Midbrain (tissue), 1 donor: ENCODE measurements at regions not wholly inside any gene's neighbourhood (a gene's known extent, or its start where the extent isn't known, plus 50 kb on each side); places are given as distances from the start of the nearest gene placed in this dataset.

Experiments
- DNase-seq: peaks from one replicate; lab custom pipeline; 2025; lab: John Stamatoyannopoulos, UW

DNA sequence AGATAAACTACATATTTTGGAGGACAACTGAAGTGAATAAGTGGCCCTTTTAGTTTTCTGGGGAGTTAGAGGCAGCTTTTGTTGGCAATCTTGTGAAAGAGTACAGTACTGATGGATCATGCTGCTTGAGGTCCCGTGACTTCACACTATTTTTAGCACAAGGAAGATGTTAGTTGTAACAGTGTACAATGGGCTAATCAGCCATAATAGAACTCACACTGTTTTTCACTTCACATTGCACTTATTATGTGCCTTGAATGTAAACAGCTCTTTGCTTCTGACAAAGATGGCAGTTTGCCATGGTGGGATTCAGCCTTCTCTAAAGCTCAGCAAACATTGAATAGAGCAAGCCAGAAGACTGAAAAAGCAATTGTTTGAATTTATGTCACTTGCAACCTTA, 176.7 kb upstream of the ZNF608 start:
- peak; percentile 87 for DNase-seq

DNA sequence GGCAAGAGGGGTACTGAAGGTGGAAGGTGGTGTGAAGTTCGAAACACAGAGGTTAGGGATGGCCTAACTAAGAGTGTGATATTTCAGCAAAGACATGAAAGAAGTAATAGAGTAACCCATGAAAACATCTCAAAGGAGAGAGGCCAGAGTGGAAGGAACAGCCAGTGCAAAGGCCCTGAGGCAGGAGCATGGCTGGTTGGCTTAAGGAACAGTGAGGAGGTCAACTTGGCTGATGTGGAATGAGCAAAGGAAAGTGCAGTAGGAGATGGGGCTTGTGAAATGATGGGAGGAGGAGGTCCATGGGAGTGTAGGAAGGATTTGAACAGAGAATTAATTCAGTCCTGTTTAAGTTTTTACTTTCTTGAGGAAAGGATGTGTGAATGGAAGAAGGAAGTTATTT, 178.3 kb upstream of the ZNF608 start:
- DNase-seq: no peak

DNA sequence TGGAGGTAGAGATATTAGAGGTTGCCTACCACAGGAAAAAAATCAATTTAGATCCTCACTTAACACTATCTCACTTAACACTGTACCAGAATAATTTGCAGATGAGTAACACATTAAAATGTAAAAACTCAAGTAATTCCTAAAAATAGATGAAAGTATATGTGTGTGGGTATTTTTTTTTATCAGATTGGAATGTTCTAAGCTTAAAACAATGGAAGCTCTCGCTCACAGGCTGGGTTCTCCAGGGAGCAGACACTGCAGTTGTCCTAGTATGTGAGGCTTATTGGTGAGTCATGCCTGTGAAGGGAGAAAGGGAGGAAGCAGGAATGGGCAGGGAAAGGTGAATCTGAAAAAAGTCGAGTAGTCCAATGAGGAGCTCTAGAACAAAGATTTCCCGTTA, 181.3 kb upstream of the ZNF608 start:
- DNase-seq: no peak

DNA sequence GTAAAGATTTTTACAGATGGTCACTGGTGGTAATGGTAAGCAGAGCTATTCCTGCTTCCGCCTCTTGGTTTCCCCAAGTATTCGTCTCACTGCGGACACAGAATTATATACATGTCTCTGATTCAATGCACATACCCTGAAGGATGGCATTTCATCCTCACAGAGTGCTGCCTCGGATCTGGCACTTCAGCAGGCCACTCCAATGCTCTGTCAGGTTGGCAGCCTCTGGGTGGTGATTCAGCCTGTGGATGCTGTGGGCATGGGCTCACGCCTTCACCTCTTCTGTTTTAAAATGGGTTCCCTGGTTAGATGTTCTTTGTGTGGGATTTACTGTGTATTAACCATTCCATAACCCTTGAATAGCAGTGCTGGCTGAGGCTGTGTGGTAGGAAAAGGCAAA, 182.6 kb upstream of the ZNF608 start:
- no peak for DNase-seq

DNA sequence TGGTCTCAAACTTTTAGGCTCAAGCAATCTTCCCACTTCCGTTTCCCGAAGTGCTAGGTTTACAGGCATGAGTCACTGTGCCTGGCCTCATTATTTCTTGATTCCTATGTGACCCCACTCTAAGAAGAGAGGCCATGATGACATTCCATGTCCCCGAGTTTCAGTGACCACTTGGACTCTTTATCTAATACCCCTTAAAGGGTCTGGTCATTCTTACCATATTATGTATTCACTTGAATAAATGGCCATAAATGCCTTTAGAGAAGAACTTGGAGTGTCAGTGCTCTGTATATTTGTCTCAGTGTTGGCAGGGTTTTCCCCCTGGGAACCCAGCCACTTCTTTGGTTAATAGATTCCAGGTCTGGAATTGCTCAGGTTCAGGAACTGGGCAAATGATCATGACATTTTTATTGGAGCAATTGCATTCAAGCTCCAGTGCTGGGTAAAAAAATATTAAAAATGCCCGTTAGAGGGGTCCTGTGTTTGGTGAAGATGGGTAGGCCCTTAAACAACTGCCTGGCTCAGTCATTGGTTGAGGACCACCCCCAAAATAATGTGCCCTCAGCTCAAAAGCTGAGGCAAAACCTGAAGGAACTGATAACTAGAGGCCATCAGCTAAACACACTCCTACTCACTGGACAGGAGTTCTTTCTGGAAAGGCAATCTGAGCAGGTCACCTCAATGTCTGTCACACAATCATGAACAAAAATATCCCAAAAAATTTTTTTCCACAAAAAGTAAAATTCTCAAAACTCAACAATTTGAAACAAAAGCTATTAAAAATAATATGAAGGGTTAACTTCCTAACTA, 186.6 kb upstream of the ZNF608 start:
- DNase-seq: no peak

DNA sequence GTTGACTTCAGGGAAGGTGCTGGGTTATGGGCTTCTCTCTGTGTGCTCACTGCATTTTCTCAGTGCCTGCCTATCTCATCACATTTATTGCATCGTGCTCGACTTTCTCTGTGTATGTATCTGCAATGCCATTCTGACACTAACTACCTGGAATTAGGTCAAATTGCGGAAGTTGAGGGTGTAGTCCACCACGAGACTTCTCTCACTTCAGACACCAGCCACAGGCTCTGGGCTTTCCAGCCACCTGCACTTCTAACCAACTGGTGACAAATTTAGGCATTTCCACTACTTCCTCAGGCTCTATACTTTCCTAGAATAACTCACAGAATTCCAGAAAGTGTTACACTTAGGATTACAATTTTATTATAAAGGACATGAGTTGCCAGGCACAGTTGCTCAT, 188.6 kb upstream of the ZNF608 start:
- DNase-seq: no peak

DNA sequence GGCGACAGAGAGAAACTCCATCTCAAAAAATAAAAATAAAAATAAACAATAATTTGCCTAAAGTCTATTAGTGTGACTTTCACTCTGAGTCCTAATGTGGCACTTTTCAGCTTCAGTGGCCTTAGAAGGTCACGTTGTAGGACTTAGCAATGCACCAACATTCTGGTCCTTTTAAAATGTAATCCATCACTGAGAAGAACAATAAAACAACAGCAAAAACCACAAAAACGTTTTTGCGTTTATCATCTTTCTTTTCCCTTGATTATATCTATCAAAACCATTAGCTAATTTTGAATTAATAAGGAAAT, 190.1 kb upstream of the ZNF608 start:
- DNase-seq: no peak

DNA sequence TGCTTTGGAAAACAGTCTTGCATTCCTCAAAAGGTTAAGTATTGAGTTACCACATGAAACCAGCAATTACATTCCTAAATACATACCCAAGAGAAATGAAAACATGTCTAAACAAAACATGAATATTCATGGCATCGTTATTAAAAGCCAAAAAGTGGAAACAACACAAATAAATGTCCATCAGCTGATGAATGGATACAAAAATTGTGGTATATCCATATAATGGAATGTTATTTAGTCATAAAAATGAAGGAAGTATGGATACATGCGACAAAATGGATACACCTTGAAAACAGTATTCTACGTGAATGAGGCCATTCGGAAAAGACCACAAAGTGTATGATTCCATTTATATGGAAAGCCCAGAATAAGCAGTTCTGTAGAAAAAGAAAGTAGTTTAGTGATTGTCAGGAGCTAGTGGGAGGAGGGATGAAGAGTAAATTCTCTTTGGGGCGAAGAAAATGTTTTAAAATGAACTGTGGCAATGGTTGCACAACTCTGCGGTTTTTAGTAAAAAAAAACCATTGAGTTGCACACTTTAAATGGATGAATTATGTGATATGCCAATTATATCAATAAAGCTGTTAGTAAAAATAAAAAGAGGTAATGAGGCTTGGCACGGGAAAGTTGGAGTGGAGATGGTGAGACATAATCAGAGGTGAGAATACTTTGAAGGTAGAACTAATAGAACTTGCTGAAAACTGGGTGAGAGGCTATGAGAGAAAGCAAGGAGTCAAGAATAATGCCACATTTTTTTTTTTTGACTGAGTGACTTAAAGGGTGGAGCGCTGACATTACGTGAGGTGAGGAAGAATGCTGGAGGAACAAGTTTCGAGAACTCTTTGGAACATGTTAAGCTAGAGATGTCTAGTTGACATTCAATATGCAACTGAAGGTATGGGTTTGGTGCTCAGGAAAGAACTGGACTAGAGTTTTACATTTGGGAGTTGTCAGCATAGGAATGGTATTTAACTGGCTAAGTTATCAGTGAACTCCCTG, 194.9 kb upstream of the ZNF608 start:
- DNase-seq: no peak

DNA sequence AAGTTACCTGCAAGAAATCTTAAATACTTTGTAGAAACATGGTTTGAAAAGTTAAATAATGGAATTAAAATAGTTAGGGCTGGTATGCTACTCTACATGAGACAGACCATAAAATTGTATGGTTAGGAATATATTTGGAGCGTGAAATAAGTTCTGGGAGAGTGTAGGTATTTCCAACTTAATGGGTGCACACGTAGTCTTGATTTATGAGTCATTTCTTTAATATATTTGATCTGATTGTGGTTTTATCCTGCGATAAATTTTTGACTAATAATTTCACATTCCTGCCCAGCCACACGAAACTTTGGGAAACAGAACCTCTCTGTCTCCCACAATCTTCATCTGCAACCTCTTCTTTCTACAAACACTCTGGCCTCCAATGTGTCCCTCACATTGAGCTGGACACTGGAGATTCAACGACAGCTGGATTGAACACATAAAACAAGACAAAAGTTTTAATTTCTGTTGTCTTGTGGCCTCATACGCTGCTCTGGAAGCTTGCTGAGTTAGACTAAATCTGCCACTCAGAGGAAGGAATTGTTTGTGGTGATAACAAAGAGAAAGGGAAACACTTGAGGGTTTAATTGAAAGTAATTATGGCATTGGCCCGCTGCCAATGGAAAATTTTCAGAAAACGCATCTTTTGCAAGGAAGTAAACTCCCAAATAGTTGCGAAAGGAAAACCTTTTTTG, 201.8 kb upstream of the ZNF608 start:
- no peak for DNase-seq

DNA sequence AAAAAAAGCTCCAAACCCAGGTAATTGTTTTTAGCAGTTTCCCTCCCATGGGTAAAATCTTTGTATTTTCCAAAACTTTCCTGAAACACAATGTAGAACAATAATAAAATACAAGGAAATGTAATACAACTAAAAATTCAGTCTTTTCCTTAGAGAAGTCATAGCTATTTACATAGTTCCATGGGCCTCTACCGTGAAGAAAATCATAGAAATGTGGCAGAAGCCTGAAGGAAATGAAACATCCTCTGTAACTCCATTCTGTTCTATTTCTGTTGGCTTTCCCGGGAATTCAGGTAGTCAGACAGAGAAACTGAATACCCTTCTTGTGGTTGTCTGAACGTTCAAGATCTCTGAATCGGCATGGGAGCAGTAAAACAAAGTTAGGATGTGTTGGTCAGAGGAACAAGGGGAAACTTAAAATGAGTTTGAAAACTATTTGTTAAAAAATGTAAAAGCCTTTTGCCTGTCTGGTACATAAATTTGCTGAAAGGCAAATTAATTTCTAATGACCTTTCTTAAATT, 202.4 kb upstream of the ZNF608 start:
- DNase-seq: no peak

DNA sequence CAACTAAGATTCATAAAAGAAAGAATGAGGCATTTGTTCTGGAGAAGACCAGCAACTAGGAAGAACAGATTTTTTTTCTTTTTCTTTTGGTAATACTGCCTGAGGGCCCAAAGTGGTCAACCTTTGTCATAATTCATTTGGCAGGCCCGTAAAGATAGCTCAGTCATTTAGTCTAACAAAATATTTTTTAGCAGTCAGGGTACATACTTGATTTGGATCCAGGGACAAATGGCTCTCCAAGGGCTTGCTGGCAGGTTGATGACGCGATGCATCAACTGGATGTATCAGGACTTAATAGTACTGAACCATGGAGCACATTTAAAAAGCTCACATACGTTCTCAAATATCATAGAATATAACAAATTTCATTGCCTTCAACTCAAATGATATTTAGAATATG, 203.4 kb upstream of the ZNF608 start:
- no peak for DNase-seq

DNA sequence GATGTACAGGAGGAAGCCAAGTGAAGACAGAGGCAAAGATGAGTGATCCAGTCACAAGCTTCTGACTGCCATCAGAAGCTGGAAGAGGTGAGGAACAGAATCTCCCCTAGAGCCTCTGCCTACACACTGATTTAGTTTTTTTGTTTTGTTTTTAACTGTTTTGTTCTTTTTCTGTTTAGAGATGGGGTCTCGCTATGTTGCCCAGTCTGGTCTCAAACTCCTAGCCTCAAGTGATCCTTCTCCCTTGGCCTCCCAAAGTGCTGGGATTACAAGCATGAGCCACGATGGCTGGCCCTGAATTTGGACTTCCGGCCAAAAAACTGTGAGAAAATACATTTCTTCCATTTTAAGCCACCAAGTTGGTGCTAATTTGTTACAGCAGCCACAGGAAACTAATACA, 204.7 kb upstream of the ZNF608 start:
- no peak for DNase-seq

DNA sequence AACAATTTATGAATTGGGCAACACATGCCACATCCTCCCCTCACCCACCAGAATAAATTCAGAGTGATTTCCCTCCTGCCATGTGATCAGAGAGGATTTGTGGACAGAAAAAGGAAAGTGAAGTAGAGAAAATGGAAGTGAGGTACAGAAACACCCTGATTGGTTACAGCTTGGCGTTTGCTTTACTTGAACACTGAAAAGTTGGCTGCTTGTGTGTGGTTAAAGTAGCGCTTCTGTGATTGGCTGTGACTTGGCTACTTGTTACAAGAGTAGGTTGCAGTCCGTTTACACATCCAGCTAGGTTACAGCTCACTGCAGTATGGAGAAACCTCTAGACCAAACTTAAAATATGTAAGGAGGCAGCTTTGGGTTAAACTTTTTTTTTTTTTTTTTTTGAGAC, 205.2 kb upstream of the ZNF608 start:
- DNase-seq: no peak

DNA sequence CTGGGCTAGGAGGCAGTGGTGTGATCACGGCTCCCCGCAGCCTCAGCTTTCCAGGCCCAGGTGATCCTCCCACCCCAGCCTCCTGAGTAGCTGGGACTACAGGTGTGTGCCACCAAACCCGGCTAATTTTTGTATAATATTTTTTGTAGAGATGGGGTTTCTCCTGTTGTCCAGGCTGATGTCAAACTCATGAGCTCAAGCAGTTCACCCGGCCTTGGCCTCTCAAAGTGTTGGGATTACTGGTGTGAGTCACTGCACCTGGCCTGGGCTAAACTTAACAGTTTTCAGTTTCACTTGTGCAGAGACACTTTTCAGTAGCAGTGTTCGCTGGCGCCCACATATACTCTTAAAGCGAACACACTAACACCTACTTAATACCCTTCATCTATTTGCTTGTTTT, 205.6 kb upstream of the ZNF608 start:
- no peak for DNase-seq

DNA sequence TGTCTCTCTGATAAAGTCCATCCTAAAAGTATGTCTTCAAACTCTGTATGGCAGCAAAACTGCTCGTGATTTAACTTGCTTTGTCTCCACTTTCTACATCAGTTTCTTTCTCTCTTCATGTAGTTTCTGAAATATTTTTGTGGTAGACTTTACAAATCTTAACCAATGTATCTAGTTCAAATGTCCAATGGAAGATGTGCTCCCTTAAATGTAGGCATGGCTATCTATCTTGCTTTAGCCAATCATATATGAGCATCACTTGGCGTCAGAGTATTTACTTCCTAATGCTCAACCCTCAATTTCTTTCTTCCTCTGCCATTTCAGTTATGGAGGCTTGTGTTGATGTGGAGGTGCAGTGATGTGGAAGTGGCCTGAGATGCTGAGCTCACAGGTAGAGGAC, 206.1 kb upstream of the ZNF608 start:
- DNase-seq: no peak

DNA sequence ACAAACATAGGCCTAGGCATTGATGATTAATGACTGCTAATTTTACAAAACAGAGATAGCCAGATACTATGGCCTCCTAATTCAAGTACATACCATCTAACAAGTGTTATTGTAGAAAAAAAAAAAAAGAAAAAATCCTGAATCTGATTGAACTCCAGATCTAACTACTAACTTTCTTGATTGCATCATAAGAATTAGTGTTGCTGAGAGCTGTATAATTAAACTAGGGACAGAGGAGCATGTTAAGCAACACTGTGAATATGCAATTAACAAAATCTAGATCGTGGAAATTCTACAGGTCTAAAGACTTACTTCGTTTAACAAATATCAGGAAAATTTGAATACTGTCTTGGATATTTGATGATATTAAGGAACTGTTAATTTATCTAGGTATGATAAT, 208.3 kb upstream of the ZNF608 start:
- DNase-seq: no peak

DNA sequence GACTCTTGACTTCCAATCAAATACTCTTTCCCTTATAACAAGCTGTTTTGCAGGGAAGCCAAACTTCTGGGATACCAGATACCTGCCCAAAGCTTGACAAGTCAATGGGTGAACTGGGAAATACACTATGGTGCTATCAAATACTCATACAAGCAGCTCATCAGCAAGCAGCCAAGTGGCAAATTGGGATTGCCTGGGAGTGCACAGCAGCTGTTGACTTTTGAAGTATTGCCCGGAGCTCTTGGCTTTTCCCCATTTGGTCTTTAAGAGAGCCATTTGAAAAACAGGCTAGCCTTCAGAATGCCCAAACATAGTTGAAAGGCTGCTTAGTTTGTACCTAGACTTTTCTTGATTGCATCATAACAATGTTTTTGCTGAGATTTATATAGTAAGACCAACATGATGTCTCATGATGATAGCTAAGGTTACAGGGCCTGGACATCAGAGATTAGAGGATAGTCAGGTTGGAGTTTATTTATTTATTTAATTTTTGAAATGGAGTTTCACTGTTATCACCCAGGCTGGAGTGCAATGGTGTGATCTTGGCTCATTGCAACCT, 210.1 kb upstream of the ZNF608 start:
- DNase-seq: peak; percentile 58

DNA sequence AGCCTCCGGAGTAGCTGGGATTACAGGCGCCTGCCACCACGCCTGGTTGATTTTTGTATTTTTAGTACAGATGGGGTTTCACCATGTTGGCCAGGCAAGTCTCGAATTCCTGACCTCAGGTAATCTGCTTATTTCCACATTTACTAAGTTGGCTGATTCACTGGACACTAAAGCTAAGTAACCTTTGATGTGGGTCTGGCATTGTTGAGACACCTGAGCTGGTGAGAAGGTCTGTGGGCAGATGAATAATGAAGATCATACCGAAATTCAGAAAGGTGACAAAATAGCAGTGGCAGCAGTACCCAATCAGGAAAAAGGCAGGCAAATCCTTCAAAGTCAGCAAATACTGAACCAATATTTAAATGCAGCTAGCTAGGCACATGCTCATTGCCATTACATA, 210.6 kb upstream of the ZNF608 start:
- DNase-seq: no peak

DNA sequence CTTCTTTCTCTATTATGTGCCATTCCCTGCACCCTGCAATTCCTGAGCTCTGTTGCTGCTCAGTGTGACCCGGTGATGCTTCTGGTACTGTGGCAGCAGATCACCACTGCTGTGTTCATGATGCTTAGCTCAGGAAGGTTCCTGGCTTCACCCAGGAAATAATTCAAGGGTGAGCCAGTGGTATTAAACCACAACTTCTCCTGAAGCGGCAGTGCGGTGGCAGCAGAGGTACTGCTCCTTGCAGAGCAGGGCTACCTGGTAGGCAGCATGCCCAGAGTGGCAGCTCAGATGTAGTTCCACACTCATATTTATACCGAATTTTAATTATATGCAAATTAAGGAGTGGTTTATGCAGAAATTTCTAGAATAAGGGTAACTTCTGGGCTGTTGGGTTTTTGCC, 213.8 kb upstream of the ZNF608 start:
- DNase-seq: no peak

DNA sequence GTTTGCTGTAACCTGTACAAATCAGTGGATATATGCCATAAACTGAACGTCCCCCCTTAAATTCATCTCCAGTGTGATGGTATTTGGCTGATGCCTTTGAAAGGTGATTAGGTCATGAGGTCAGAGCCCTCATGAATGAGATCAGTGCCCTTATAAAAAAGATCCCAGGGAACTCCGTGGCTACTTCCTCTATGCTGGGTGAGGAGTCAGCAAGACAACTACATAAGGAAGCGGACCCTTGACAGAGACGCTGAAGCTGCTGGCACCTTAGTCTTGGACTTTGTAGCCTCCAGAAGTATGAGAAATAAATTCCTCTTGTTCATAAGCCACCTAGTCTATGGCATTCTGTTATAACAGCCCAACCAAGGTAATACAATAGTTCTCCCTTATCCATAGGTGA, 215.1 kb upstream of the ZNF608 start:
- DNase-seq: no peak

DNA sequence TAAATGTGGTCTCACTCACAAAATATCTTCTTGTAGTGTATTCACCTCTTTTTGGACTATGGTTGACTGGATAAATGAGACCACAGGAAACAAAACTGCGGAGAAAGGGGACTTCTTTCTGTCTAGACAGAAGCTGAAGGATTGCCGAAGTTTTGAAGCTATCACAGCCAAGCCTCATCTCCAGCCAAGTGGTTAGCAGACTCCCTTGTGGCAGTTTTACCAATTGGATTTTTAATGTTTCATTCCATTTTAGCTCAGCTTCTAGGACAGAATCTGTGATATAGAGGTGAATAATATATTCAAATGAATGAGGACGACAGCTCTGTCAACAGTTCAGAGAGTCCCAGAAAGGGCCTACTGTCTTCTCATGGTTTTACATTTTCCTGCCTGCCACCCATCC, 215.7 kb upstream of the ZNF608 start:
- DNase-seq: no peak

DNA sequence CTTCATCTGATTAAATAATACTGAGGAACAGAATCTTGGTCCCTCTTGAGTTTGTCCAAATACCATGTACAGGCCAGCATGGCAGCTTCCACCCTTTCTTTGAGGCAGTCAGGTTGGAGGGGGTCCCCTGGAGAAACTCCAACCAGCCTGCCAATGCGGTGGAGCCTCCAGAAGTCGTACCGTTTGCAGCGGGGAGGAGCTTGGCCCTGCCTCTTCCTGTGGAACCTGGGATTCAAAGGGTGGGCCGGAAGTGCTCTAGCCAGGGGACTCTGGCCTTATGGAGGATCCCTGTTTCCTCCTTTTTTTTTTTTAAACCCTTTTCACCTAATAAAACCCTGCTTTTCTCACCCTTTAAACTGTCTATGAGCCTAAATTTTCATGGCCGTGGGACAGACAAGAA, 216.3 kb upstream of the ZNF608 start:
- no peak for DNase-seq
